Femur (tissue), 1 donor: ENCODE measurements at regions not wholly inside any gene's neighbourhood (a gene's known extent, or its start where the extent isn't known, plus 50 kb on each side); places are given as distances from the start of the nearest gene placed in this dataset.

ENCODE experiments used
- DNase-seq: peaks from one replicate; pipeline ENCODE4 v3.0.0-alpha.2; 2017

- no peak for DNase-seq
Observed at GRCh38 chr2:12932192-12932591, 215.5 kb downstream of the TRIB2 start.

- no peak for DNase-seq
Observed at GRCh38 chr2:12934146-12934756, 217.5 kb downstream of the TRIB2 start.

GRCh38 chr2:12935222-12935621, 218.5 kb downstream of the TRIB2 start:
- DNase-seq = no peak

GRCh38 chr2:12935796-12936195, 219.1 kb downstream of the TRIB2 start:
- peak; percentile 49 for DNase-seq

GRCh38 chr2:12941203-12941602, 224.5 kb downstream of the TRIB2 start:
- no peak for DNase-seq

- no peak for DNase-seq
Observed at GRCh38 chr2:12948231-12948960, 231.7 kb downstream of the TRIB2 start.

- DNase-seq = no peak
Observed at GRCh38 chr2:12948961-12949353, 232.2 kb downstream of the TRIB2 start.

- DNase-seq = no peak
Observed at GRCh38 chr2:12949406-12949805, 232.7 kb downstream of the TRIB2 start.

- no peak for DNase-seq
Observed at GRCh38 chr2:12950174-12950573, 233.4 kb downstream of the TRIB2 start.

GRCh38 chr2:12950957-12951656, 234.4 kb downstream of the TRIB2 start:
- DNase-seq = no peak

GRCh38 chr2:12951657-12951973, 234.9 kb downstream of the TRIB2 start:
- DNase-seq = no peak

GRCh38 chr2:12953596-12953995, 236.9 kb downstream of the TRIB2 start:
- no peak for DNase-seq

GRCh38 chr2:12955864-12956263, 239.1 kb downstream of the TRIB2 start:
- no peak for DNase-seq

- no peak for DNase-seq
Observed at GRCh38 chr2:12957251-12957650, 240.5 kb downstream of the TRIB2 start.

- DNase-seq = no peak
Observed at GRCh38 chr2:12959935-12960334, 243.2 kb downstream of the TRIB2 start.

GRCh38 chr2:12960671-12961070, 243.9 kb downstream of the TRIB2 start:
- DNase-seq = no peak

GRCh38 chr2:12964904-12965539, 248.3 kb downstream of the TRIB2 start:
- no peak for DNase-seq

- DNase-seq = no peak
Observed at GRCh38 chr2:12965540-12966269, 249.0 kb downstream of the TRIB2 start.

GRCh38 chr2:12967804-12968203, 251.1 kb downstream of the TRIB2 start:
- DNase-seq = no peak

GRCh38 chr2:12968399-12968798, 251.7 kb downstream of the TRIB2 start:
- no peak for DNase-seq

GRCh38 chr2:12970861-12971260, 254.1 kb downstream of the TRIB2 start:
- DNase-seq = no peak

- DNase-seq = no peak
Observed at GRCh38 chr2:12971581-12972365, 255.0 kb downstream of the TRIB2 start.
